ENCODE measurements at regions not wholly inside any gene's neighbourhood (a gene's known extent, or its start where the extent isn't known, plus 50 kb on each side); places are given as distances from the start of the nearest gene placed in this dataset.

GRCh38 chr5:44446399-44446798 is 57.2 kb upstream of the FGF10 start:
- Histone ChIP-seq H3K4me3 (ENCODE audit: control extremely low read depth in 1 of 5, extremely low read depth in 1 of 5, insufficient read depth in 1 of 5, low read depth in 2 of 5, low read length in 4 of 5) (no peak overlapping the region), H3K4me2 (replicated peaks; ENCODE audit: low read depth, low read length, poor library complexity, severe bottlenecking) (no peak overlapping the region), H2AFZ (ENCODE audit: insufficient read depth, low read depth, low read length, poor library complexity, severe bottlenecking) (no peak overlapping the region), H3K9ac (ENCODE audit: low read length) (no peak overlapping the region), H3K79me2 (ENCODE audit: control insufficient read depth, insufficient read depth, low read length) (no peaks in the 10 kb centered on the region), H4K20me1 (ENCODE audit: control insufficient read depth, insufficient read depth, low read length, poor library complexity, severe bottlenecking) (no peaks in the 10 kb centered on the region), H3K9me3 (ENCODE audit: control extremely low read depth in 1 of 3, control insufficient read depth in 2 of 3, insufficient read depth in 1 of 3, low read length in 2 of 3) (no peaks in the 10 kb centered on the region), H3K4me1 (ENCODE audit: control insufficient read depth in 2 of 2, insufficient read depth in 2 of 2, low read length in 2 of 2) (no peaks in the 10 kb centered on the region), H3K27me3 (replicated peaks in 1 of 4; ENCODE audit: control extremely low read depth in 1 of 4, control insufficient read depth in 3 of 4, insufficient read depth in 4 of 4, low read length in 3 of 4) (no peaks in the 10 kb centered on the region), H3K27ac (ENCODE audit: low read length in 2 of 2) (no peak overlapping the region), H3K36me3 (replicated peaks in 1 of 2; ENCODE audit: control extremely low read depth in 1 of 2, control insufficient read depth in 1 of 2, extremely low read depth in 1 of 2, insufficient read depth in 2 of 2, low read length in 1 of 2) (no peaks in the 10 kb centered on the region)
- TF ChIP-seq EZH2 (IDR thresholded peaks at IDR 0.05; ENCODE audit: borderline replicate concordance, insufficient read depth, low read depth, low read length, poor library complexity, severe bottlenecking) (no peak), CTCF (IDR thresholded peaks at IDR 0.05) (no peak)
- Mint-ChIP-seq H3K9me3 (ENCODE audit: insufficient read depth) (no peaks in the 10 kb centered on the region), H3K27ac (no peak overlapping the region), H3K27me3 (no peaks in the 10 kb centered on the region), H3K4me1 (no peaks in the 10 kb centered on the region), H3K4me3 (no peak overlapping the region)
- ChIA-PET POLR2A (no interaction called here), CTCF (no interaction called here)
- intact Hi-C loops (cut with micrococcal nuclease): no loop called here
- DNase-seq (no peak), ATAC-seq (ENCODE audit: low read depth) (no peak)

GRCh38 chr5:44443172-44443571 is 54.0 kb upstream of the FGF10 start:
- TF ChIP-seq EZH2 (IDR thresholded peaks at IDR 0.05; ENCODE audit: borderline replicate concordance, insufficient read depth, low read depth, low read length, poor library complexity, severe bottlenecking) (no peak), CTCF (IDR thresholded peaks at IDR 0.05) (no peak)
- H4K20me1 ChIP-seq (ENCODE audit: control insufficient read depth, insufficient read depth, low read length, poor library complexity, severe bottlenecking): no peaks in the 10 kb centered on the region
- no peaks in the 10 kb centered on the region for H3K27me3 ChIP-seq (replicated peaks in 1 of 4; ENCODE audit: control extremely low read depth in 1 of 4, control insufficient read depth in 3 of 4, insufficient read depth in 4 of 4, low read length in 3 of 4)
- H3K27ac ChIP-seq (ENCODE audit: low read length in 2 of 2): no peak overlapping the region
- H3K79me2 ChIP-seq (ENCODE audit: control insufficient read depth, insufficient read depth, low read length): no peaks in the 10 kb centered on the region
- DNase-seq (no peak), ATAC-seq (ENCODE audit: low read depth) (no peak)
- Mint-ChIP-seq H3K27ac (no peak overlapping the region), H3K9me3 (ENCODE audit: insufficient read depth) (no peaks in the 10 kb centered on the region), H3K27me3 (no peaks in the 10 kb centered on the region), H3K4me3 (no peak overlapping the region), H3K4me1 (no peaks in the 10 kb centered on the region)
- no peak overlapping the region for H2AFZ ChIP-seq (ENCODE audit: insufficient read depth, low read depth, low read length, poor library complexity, severe bottlenecking)
- intact Hi-C loops (cut with micrococcal nuclease): no loop called here
- H3K9me3 ChIP-seq (ENCODE audit: control extremely low read depth in 1 of 3, control insufficient read depth in 2 of 3, insufficient read depth in 1 of 3, low read length in 2 of 3): no peaks in the 10 kb centered on the region
- no peaks in the 10 kb centered on the region for H3K36me3 ChIP-seq (replicated peaks in 1 of 2; ENCODE audit: control extremely low read depth in 1 of 2, control insufficient read depth in 1 of 2, extremely low read depth in 1 of 2, insufficient read depth in 2 of 2, low read length in 1 of 2)
- no peak overlapping the region for H3K4me2 ChIP-seq (replicated peaks; ENCODE audit: low read depth, low read length, poor library complexity, severe bottlenecking)
- no peaks in the 10 kb centered on the region for H3K4me1 ChIP-seq (ENCODE audit: control insufficient read depth in 2 of 2, insufficient read depth in 2 of 2, low read length in 2 of 2)
- POLR2A ChIA-PET: no interaction called here
- no peak overlapping the region for H3K4me3 ChIP-seq (ENCODE audit: control extremely low read depth in 1 of 5, extremely low read depth in 1 of 5, insufficient read depth in 1 of 5, low read depth in 2 of 5, low read length in 4 of 5)
- CTCF ChIA-PET: no interaction called here
- no CpG with 5 or more reads among the region's 2 CpGs for WGBS (ENCODE audit: insufficient coverage)
- no peak overlapping the region for H3K9ac ChIP-seq (ENCODE audit: low read length)
